ENCODE measurements at regions not wholly inside any gene's neighbourhood (a gene's known extent, or its start where the extent isn't known, plus 50 kb on each side); places are given as distances from the start of the nearest gene placed in this dataset.

GRCh38 chr3:106617276-106617675, 748.5 kb upstream of the CBLB start:
- H3K4me1 ChIP-seq (ENCODE audit: control insufficient read depth in 4 of 4, insufficient read depth in 4 of 4, low read length in 3 of 4): no peaks in the 10 kb centered on the region
- no peak for TF ChIP-seq FOXA2 (IDR thresholded peaks at IDR 0.05)
- TF ChIP-seq HNF4G (IDR thresholded peaks at IDR 0.05): no peak
- TF ChIP-seq GABPA (IDR thresholded peaks at IDR 0.05 in 1 of 2, conservative IDR thresholded peaks at IDR 0.05 in 1 of 2): no peak
- no peak overlapping the region for H3K4me3 ChIP-seq (ENCODE audit: low read depth in 1 of 3, low read length in 3 of 3)
- DNase-seq (ENCODE audit: low spot score): no peak
- H3K36me3 ChIP-seq (ENCODE audit: control insufficient read depth in 4 of 4, insufficient read depth in 3 of 4, low read depth in 1 of 4, low read length in 3 of 4): no peaks in the 10 kb centered on the region
- H3K27me3 ChIP-seq (ENCODE audit: control insufficient read depth in 4 of 4, insufficient read depth in 4 of 4, low read length in 3 of 4): peaks cover 0 to 2% (median 0%) of the 10 kb centered on the region in 4 donors
- no peak overlapping the region for H3K27ac ChIP-seq (ENCODE audit: low read depth in 1 of 2, low read length in 2 of 2)
- no peaks in the 10 kb centered on the region for H3K9me3 ChIP-seq (ENCODE audit: control insufficient read depth in 4 of 4, low read length in 3 of 4)
- 77% methylated on average over 2 of the region's 2 CpGs for WGBS
- no peak overlapping the region for H3K9ac ChIP-seq (ENCODE audit: low read depth in 1 of 2, low read length in 2 of 2)

DNA sequence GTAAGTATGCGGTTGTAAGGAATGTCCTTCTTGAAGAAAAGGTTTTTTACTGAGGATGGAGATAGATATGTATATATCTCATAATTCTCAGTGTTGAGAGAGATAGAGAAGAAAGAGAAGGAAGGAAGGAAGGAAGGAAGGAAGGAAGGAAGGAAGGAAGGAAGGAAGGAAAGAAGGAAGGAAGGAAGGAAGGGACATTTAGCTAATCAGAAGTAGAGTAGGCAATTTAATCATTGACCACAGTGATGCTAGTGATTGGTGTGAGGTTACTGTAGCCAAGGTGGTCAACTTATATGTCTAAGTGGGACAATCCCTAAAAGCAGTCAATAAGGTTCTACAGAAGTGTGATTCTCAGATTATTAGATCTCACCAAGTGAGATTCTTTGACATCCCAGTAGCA, 751.8 kb upstream of the CBLB start:
- H3K27me3 ChIP-seq (ENCODE audit: control insufficient read depth in 4 of 4, insufficient read depth in 4 of 4, low read length in 3 of 4): no peaks in the 10 kb centered on the region
- no peak for TF ChIP-seq REST (IDR thresholded peaks at IDR 0.05)
- TF ChIP-seq FOXA1 (IDR thresholded peaks at IDR 0.05): no peak
- no peak for TF ChIP-seq GABPA (IDR thresholded peaks at IDR 0.05 in 1 of 2, conservative IDR thresholded peaks at IDR 0.05 in 1 of 2)
- no peak for TF ChIP-seq YY1 (IDR thresholded peaks at IDR 0.05)
- no peak for TF ChIP-seq JUND (IDR thresholded peaks at IDR 0.05)
- TF ChIP-seq, protein P1, sequence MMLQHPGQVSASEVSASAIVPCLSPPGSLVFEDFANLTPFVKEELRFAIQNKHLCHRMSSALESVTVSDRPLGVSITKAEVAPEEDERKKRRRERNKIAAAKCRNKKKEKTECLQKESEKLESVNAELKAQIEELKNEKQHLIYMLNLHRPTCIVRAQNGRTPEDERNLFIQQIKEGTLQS (IDR thresholded peaks at IDR 0.05): no peak
- TF ChIP-seq HNF4G (IDR thresholded peaks at IDR 0.05): no peak
- no peak for TF ChIP-seq CTCF (IDR thresholded peaks at IDR 0.05; ENCODE audit: low read depth, low read length, missing input control)
- no peaks in the 10 kb centered on the region for H3K36me3 ChIP-seq (ENCODE audit: control insufficient read depth in 4 of 4, insufficient read depth in 3 of 4, low read depth in 1 of 4, low read length in 3 of 4)
- peaks cover 0 to 5% (median 1%) of the 10 kb centered on the region in 4 donors for H3K9me3 ChIP-seq (ENCODE audit: control insufficient read depth in 4 of 4, low read length in 3 of 4)
- H3K27ac ChIP-seq (ENCODE audit: low read depth in 1 of 2, low read length in 2 of 2): no peak overlapping the region
- no peak overlapping the region for H3K9ac ChIP-seq (ENCODE audit: low read depth in 1 of 2, low read length in 2 of 2)
- WGBS: 99% methylated on average over 1 of the region's 1 CpG
- no peaks in the 10 kb centered on the region for H3K4me1 ChIP-seq (ENCODE audit: control insufficient read depth in 4 of 4, insufficient read depth in 4 of 4, low read length in 3 of 4)
- DNase-seq (ENCODE audit: low spot score): no peak
- no peak overlapping the region for H3K4me3 ChIP-seq (ENCODE audit: low read depth in 1 of 3, low read length in 3 of 3)

DNA sequence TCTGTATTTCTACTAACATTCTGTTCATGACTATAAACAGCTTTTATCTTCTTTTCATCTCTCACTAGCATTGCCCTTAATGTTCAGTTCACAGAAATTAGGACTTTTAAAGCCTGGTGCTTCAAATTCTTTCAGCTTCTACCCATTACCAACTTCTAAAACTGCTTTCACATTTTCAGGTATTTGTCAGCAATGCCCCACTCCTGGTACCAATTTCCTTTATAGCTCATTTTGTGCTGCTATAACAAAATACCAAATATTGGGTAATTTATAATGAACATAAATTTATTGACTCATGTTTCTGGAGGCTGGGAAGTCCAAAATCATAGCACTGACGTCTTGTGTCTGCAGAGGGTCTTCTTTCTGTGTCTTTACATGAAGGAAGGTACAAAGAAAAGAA, 753.1 kb upstream of the CCDC54 start:
- no peak overlapping the region for H3K4me3 ChIP-seq (ENCODE audit: low read depth in 1 of 3, low read length in 3 of 3)
- H3K9ac ChIP-seq (ENCODE audit: low read depth in 1 of 2, low read length in 2 of 2): no peak overlapping the region
- H3K36me3 ChIP-seq (ENCODE audit: control insufficient read depth in 4 of 4, insufficient read depth in 3 of 4, low read depth in 1 of 4, low read length in 3 of 4): no peaks in the 10 kb centered on the region
- H3K4me1 ChIP-seq (ENCODE audit: control insufficient read depth in 4 of 4, insufficient read depth in 4 of 4, low read length in 3 of 4): no peaks in the 10 kb centered on the region
- DNase-seq (ENCODE audit: low spot score): no peak
- WGBS: 82% methylated on average over 1 of the region's 1 CpG
- TF ChIP-seq GABPA (IDR thresholded peaks at IDR 0.05 in 1 of 2, conservative IDR thresholded peaks at IDR 0.05 in 1 of 2) (no peak), CTCF (IDR thresholded peaks at IDR 0.05; ENCODE audit: low read depth, low read length, missing input control) (no peak), REST (IDR thresholded peaks at IDR 0.05) (no peak)
- H3K9me3 ChIP-seq (ENCODE audit: control insufficient read depth in 4 of 4, low read length in 3 of 4): peaks cover 0 to 5% (median 1%) of the 10 kb centered on the region in 4 donors
- no peak overlapping the region for H3K27ac ChIP-seq (ENCODE audit: low read depth in 1 of 2, low read length in 2 of 2)
- H3K27me3 ChIP-seq (ENCODE audit: control insufficient read depth in 4 of 4, insufficient read depth in 4 of 4, low read length in 3 of 4): no peaks in the 10 kb centered on the region

Measured in liver (tissue), 8 donors.